ENCODE measurements at regions not wholly inside any gene's neighbourhood (a gene's known extent, or its start where the extent isn't known, plus 50 kb on each side); places are given as distances from the start of the nearest gene placed in this dataset.

- 90% methylated on average over 3 of the region's 3 CpGs for WGBS
- no peaks in the 10 kb centered on the region for H3K36me3 ChIP-seq (ENCODE audit: control insufficient read depth in 2 of 2, insufficient read depth in 2 of 2, low read length in 1 of 2)
- H3K27ac ChIP-seq (ENCODE audit: low read depth in 1 of 2, low read length in 1 of 2): no peak overlapping the region
- DNase-seq (ENCODE audit: low read depth in 6 of 9, low spot score in 9 of 9): no peak
- H3K4me3 ChIP-seq (ENCODE audit: low read length in 2 of 2): no peak overlapping the region
- no peaks in the 10 kb centered on the region for H3K4me1 ChIP-seq (ENCODE audit: control insufficient read depth in 2 of 2, insufficient read depth in 2 of 2, low read length in 2 of 2)
- no peaks in the 10 kb centered on the region for H3K9me3 ChIP-seq (ENCODE audit: control insufficient read depth in 2 of 2, insufficient read depth in 1 of 2, low read length in 1 of 2)
- H3K27me3 ChIP-seq (ENCODE audit: control insufficient read depth in 2 of 2, insufficient read depth in 1 of 2, low read length in 1 of 2): peaks cover 0 to 2% of the 10 kb centered on the region in 2 donors
These were observed 65.5 kb downstream of the ANKRD60 start for GRCh38 chr20:58162986-58163385.

GRCh38 chr20:58161192-58161591 lies 67.3 kb downstream of the ANKRD60 start:
- Histone ChIP-seq H3K36me3 (ENCODE audit: control insufficient read depth in 2 of 2, insufficient read depth in 2 of 2, low read length in 1 of 2) (no peaks in the 10 kb centered on the region), H3K4me1 (ENCODE audit: control insufficient read depth in 2 of 2, insufficient read depth in 2 of 2, low read length in 2 of 2) (no peaks in the 10 kb centered on the region), H3K27me3 (ENCODE audit: control insufficient read depth in 2 of 2, insufficient read depth in 1 of 2, low read length in 1 of 2) (peaks cover 0 to 2% of the 10 kb centered on the region in 2 donors), H3K27ac (ENCODE audit: low read depth in 1 of 2, low read length in 1 of 2) (no peak overlapping the region), H3K9me3 (ENCODE audit: control insufficient read depth in 2 of 2, insufficient read depth in 1 of 2, low read length in 1 of 2) (no peaks in the 10 kb centered on the region), H3K4me3 (ENCODE audit: low read length in 2 of 2) (no peak overlapping the region)
- WGBS: 95% methylated on average over 2 of the region's 2 CpGs
- DNase-seq (ENCODE audit: low read depth in 6 of 9, low spot score in 9 of 9): no peak

DNA sequence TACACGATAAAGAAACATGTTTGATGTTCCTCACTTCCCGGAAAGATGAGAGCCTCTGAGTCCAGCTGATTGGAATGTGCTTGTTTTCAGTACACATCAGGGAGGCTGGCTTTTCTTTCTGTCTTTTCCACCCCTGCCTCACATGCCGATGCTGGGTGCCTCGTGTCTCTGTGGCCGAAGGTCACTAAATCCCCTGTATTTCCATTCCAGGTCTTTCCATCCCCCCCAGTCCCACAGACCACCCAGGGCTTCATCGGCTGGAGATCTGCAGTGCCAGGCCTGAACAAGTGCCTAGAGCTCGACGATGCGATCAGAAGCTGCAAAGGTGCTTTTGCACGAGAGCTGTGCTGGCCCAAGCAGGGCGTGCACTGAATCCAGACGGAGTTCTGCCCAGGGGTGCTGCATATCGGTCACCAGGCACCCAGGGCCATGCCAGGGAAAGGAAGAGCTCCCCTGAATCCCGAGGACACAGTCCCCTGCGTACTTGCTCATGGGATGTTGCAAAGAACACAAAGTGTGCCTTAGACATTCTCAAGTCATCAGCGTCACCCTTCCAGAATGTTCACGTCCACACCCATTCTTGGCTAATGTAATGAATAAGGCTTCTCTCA lies 67.9 kb downstream of the ANKRD60 start:
- Histone ChIP-seq H3K4me1 (ENCODE audit: control insufficient read depth in 2 of 2, insufficient read depth in 2 of 2, low read length in 2 of 2) (no peaks in the 10 kb centered on the region), H3K27ac (ENCODE audit: low read depth in 1 of 2, low read length in 1 of 2) (no peak overlapping the region), H3K9me3 (ENCODE audit: control insufficient read depth in 2 of 2, insufficient read depth in 1 of 2, low read length in 1 of 2) (no peaks in the 10 kb centered on the region), H3K4me3 (ENCODE audit: low read length in 2 of 2) (no peak overlapping the region), H3K36me3 (ENCODE audit: control insufficient read depth in 2 of 2, insufficient read depth in 2 of 2, low read length in 1 of 2) (no peaks in the 10 kb centered on the region), H3K27me3 (ENCODE audit: control insufficient read depth in 2 of 2, insufficient read depth in 1 of 2, low read length in 1 of 2) (peaks cover 0 to 2% of the 10 kb centered on the region in 2 donors)
- 93% methylated on average over 17 of the region's 17 CpGs for WGBS
- DNase-seq (ENCODE audit: low read depth in 6 of 9, low spot score in 9 of 9): no peak

GRCh38 chr20:58155148-58155925 lies 73.1 kb downstream of the ANKRD60 start:
- Histone ChIP-seq H3K4me3 (ENCODE audit: low read length in 2 of 2) (no peak overlapping the region), H3K4me1 (ENCODE audit: control insufficient read depth in 2 of 2, insufficient read depth in 2 of 2, low read length in 2 of 2) (no peaks in the 10 kb centered on the region), H3K36me3 (ENCODE audit: control insufficient read depth in 2 of 2, insufficient read depth in 2 of 2, low read length in 1 of 2) (no peaks in the 10 kb centered on the region), H3K27ac (ENCODE audit: low read depth in 1 of 2, low read length in 1 of 2) (no peak overlapping the region), H3K9me3 (ENCODE audit: control insufficient read depth in 2 of 2, insufficient read depth in 1 of 2, low read length in 1 of 2) (no peaks in the 10 kb centered on the region), H3K27me3 (ENCODE audit: control insufficient read depth in 2 of 2, insufficient read depth in 1 of 2, low read length in 1 of 2) (peaks cover 0 to 12% of the 10 kb centered on the region in 2 donors)
- WGBS: 83% methylated on average over 13 of the region's 13 CpGs
- no peak for DNase-seq (ENCODE audit: low read depth in 6 of 9, low spot score in 9 of 9)

DNA sequence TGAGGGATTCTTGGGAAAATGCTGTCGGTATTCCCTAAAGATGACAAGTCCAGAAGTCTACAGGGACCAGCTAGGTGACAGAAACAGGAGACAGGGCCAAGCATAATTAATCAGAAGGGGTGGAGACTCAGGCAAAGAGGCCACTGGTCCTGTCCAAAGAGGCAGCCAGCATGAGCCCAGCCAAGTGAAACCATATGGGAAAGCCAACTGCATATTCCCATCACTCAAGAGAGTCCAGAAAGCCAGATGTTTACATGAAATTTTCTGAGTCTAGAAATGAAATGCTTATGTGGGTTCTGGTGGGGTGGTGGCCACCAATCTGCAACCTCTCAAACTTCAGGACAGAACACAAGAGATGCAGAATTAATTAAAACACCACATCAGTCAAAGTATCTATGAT lies 74.3 kb downstream of the ANKRD60 start:
- H3K9me3 ChIP-seq (ENCODE audit: control insufficient read depth in 2 of 2, insufficient read depth in 1 of 2, low read length in 1 of 2): no peaks in the 10 kb centered on the region
- H3K27ac ChIP-seq (ENCODE audit: low read depth in 1 of 2, low read length in 1 of 2): no peak overlapping the region
- H3K27me3 ChIP-seq (ENCODE audit: control insufficient read depth in 2 of 2, insufficient read depth in 1 of 2, low read length in 1 of 2): peaks cover 0 to 16% of the 10 kb centered on the region in 2 donors
- no peaks in the 10 kb centered on the region for H3K36me3 ChIP-seq (ENCODE audit: control insufficient read depth in 2 of 2, insufficient read depth in 2 of 2, low read length in 1 of 2)
- 94% methylated on average over 1 of the region's 1 CpG for WGBS
- no peak for DNase-seq (ENCODE audit: low read depth in 6 of 9, low spot score in 9 of 9)
- no peak overlapping the region for H3K4me3 ChIP-seq (ENCODE audit: low read length in 2 of 2)
- no peaks in the 10 kb centered on the region for H3K4me1 ChIP-seq (ENCODE audit: control insufficient read depth in 2 of 2, insufficient read depth in 2 of 2, low read length in 2 of 2)

- Histone ChIP-seq H3K4me1 (ENCODE audit: control insufficient read depth in 2 of 2, insufficient read depth in 2 of 2, low read length in 2 of 2) (no peaks in the 10 kb centered on the region), H3K27me3 (ENCODE audit: control insufficient read depth in 2 of 2, insufficient read depth in 1 of 2, low read length in 1 of 2) (peaks cover 0 to 18% of the 10 kb centered on the region in 2 donors), H3K9me3 (ENCODE audit: control insufficient read depth in 2 of 2, insufficient read depth in 1 of 2, low read length in 1 of 2) (no peaks in the 10 kb centered on the region), H3K4me3 (ENCODE audit: low read length in 2 of 2) (no peak overlapping the region), H3K36me3 (ENCODE audit: control insufficient read depth in 2 of 2, insufficient read depth in 2 of 2, low read length in 1 of 2) (no peaks in the 10 kb centered on the region), H3K27ac (ENCODE audit: low read depth in 1 of 2, low read length in 1 of 2) (no peak overlapping the region)
- WGBS: 62% methylated on average over 11 of the region's 11 CpGs
- DNase-seq (ENCODE audit: low read depth in 6 of 9, low spot score in 9 of 9): no peak
These were observed 75.3 kb downstream of the ANKRD60 start for GRCh38 chr20:58153121-58153520.

- Histone ChIP-seq H3K4me1 (ENCODE audit: control insufficient read depth in 2 of 2, insufficient read depth in 2 of 2, low read length in 2 of 2) (no peaks in the 10 kb centered on the region), H3K36me3 (ENCODE audit: control insufficient read depth in 2 of 2, insufficient read depth in 2 of 2, low read length in 1 of 2) (no peaks in the 10 kb centered on the region), H3K4me3 (ENCODE audit: low read length in 2 of 2) (no peak overlapping the region), H3K9me3 (ENCODE audit: control insufficient read depth in 2 of 2, insufficient read depth in 1 of 2, low read length in 1 of 2) (no peaks in the 10 kb centered on the region), H3K27ac (ENCODE audit: low read depth in 1 of 2, low read length in 1 of 2) (no peak overlapping the region), H3K27me3 (ENCODE audit: control insufficient read depth in 2 of 2, insufficient read depth in 1 of 2, low read length in 1 of 2) (peaks cover 0 to 18% of the 10 kb centered on the region in 2 donors)
- 13% methylated on average over 31 of the region's 31 CpGs for WGBS
- peak in 6 of 9 donors; percentile 6 to 53 (median 32) for DNase-seq (ENCODE audit: low read depth in 6 of 9, low spot score in 9 of 9)
These were observed 77.7 kb downstream of the ANKRD60 start for GRCh38 chr20:58150772-58151171.

DNA sequence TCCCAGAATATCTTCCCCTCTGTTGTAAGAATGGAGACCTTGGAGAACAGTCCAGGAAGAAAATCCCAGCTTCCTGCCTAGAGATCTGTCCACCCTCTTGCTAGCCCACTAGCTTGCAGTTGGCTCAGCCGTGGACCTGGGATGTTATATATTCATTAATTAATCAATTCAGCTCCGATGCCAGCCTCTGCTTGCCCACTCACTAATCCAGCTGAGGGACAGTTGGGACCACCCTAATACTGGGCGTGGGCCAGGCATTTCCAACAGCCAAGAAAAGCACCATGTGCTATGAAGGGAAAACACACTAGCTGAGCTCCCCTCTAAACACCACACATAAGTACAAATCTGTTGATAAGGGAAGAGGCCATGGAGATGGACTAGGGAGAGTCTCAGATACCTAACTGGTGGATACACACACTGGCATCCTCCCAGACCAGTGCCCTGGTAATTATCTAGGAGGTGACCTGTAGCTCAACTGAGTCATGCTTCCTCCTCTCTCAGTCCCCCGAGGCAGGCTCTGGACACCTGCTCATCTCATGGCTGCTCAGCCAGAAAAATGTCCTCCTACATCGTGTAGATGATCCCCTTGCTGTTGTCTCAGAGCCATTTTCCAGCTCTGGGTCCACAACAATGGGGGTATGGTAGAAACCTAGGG lies 78.9 kb downstream of the ANKRD60 start:
- DNase-seq (ENCODE audit: low read depth in 6 of 9, low spot score in 9 of 9): no peak
- Histone ChIP-seq H3K9me3 (ENCODE audit: control insufficient read depth in 2 of 2, insufficient read depth in 1 of 2, low read length in 1 of 2) (no peaks in the 10 kb centered on the region), H3K36me3 (ENCODE audit: control insufficient read depth in 2 of 2, insufficient read depth in 2 of 2, low read length in 1 of 2) (no peaks in the 10 kb centered on the region), H3K27ac (ENCODE audit: low read depth in 1 of 2, low read length in 1 of 2) (no peak overlapping the region), H3K27me3 (ENCODE audit: control insufficient read depth in 2 of 2, insufficient read depth in 1 of 2, low read length in 1 of 2) (peaks cover 0 to 18% of the 10 kb centered on the region in 2 donors), H3K4me3 (ENCODE audit: low read length in 2 of 2) (no peak overlapping the region), H3K4me1 (ENCODE audit: control insufficient read depth in 2 of 2, insufficient read depth in 2 of 2, low read length in 2 of 2) (no peaks in the 10 kb centered on the region)
- WGBS: 85% methylated on average over 5 of the region's 5 CpGs

DNA sequence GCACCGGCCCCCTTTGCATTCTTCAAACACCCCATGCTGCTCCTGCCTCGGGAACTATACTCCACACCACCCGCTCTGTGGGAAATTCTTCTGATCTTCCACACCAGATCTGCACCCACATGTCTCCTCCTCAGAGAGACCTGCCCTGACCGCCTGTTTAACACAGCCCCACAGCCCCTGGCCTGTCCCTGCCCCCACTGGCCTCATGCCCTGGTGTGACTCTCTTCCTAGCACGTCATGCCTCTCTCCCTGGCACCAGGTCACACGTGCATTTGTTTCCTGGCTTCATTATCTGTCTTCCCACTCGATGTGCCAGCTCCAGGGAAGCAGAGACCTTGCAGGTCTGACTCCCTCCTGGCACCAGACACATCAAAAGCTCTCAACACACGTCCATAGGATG lies 79.6 kb downstream of the ANKRD60 start:
- WGBS: 69% methylated on average over 8 of the region's 8 CpGs
- H3K36me3 ChIP-seq (ENCODE audit: control insufficient read depth in 2 of 2, insufficient read depth in 2 of 2, low read length in 1 of 2): no peaks in the 10 kb centered on the region
- H3K4me3 ChIP-seq (ENCODE audit: low read length in 2 of 2): no peak overlapping the region
- H3K27me3 ChIP-seq (ENCODE audit: control insufficient read depth in 2 of 2, insufficient read depth in 1 of 2, low read length in 1 of 2): peaks cover 0 to 18% of the 10 kb centered on the region in 2 donors
- no peak for DNase-seq (ENCODE audit: low read depth in 6 of 9, low spot score in 9 of 9)
- H3K4me1 ChIP-seq (ENCODE audit: control insufficient read depth in 2 of 2, insufficient read depth in 2 of 2, low read length in 2 of 2): no peaks in the 10 kb centered on the region
- no peaks in the 10 kb centered on the region for H3K9me3 ChIP-seq (ENCODE audit: control insufficient read depth in 2 of 2, insufficient read depth in 1 of 2, low read length in 1 of 2)
- no peak overlapping the region for H3K27ac ChIP-seq (ENCODE audit: low read depth in 1 of 2, low read length in 1 of 2)

All from thymus (tissue), 11 donors.